ENCODE measurements at regions not wholly inside any gene's neighbourhood (a gene's known extent, or its start where the extent isn't known, plus 50 kb on each side); places are given as distances from the start of the nearest gene placed in this dataset.

GRCh38 chr21:27647921-27648320, 681.0 kb upstream of the ADAMTS5 start:
- TF ChIP-seq CTCF (conservative IDR thresholded peaks at IDR 0.05; ENCODE audit: low read length) = no peak
- no peak for TF ChIP-seq EZH2phosphoT487 (IDR thresholded peaks at IDR 0.05; ENCODE audit: borderline replicate concordance)

Measured in Loucy (cell line).